ENCODE measurements at regions not wholly inside any gene's neighbourhood (a gene's known extent, or its start where the extent isn't known, plus 50 kb on each side); places are given as distances from the start of the nearest gene placed in this dataset.

GRCh38 chr3:194925614-194926013, 239.9 kb downstream of the FAM43A start:
- H3K4me3 Mint-ChIP-seq (ENCODE audit: low read depth, unreplicated experiment) = no peak overlapping the region
- intact Hi-C loops (cut with micrococcal nuclease; ENCODE audit: unreplicated experiment) = no loop called here
- CTCF ChIA-PET = no interaction called here
- H3K4me1 Mint-ChIP-seq (ENCODE audit: low read depth, unreplicated experiment) = peaks cover 9% of the 10 kb centered on the region
- TF ChIP-seq CTCF (IDR thresholded peaks at IDR 0.05; ENCODE audit: unreplicated experiment) = no peak
- no peak for DNase-seq
- peaks cover 14% of the 10 kb centered on the region for H3K27me3 Mint-ChIP-seq (ENCODE audit: unreplicated experiment)
- no peak overlapping the region for H3K27ac Mint-ChIP-seq (ENCODE audit: unreplicated experiment)
- no peaks in the 10 kb centered on the region for H3K36me3 Mint-ChIP-seq (ENCODE audit: insufficient read depth, unreplicated experiment)
- no TSS peak for BruUV-seq (replicated peaks)
- H3K9me3 Mint-ChIP-seq (ENCODE audit: low read depth, unreplicated experiment) = no peaks in the 10 kb centered on the region

GRCh38 chr3:194928227-194928626, 242.5 kb downstream of the FAM43A start:
- Mint-ChIP-seq H3K27me3 (ENCODE audit: unreplicated experiment) (peaks cover 32% of the 10 kb centered on the region), H3K4me3 (ENCODE audit: low read depth, unreplicated experiment) (no peak overlapping the region), H3K36me3 (ENCODE audit: insufficient read depth, unreplicated experiment) (no peaks in the 10 kb centered on the region), H3K4me1 (ENCODE audit: low read depth, unreplicated experiment) (peaks cover 9% of the 10 kb centered on the region), H3K27ac (ENCODE audit: unreplicated experiment) (no peak overlapping the region), H3K9me3 (ENCODE audit: low read depth, unreplicated experiment) (peaks cover 3% of the 10 kb centered on the region)
- TF ChIP-seq CTCF (IDR thresholded peaks at IDR 0.05; ENCODE audit: unreplicated experiment) = no peak
- CTCF ChIA-PET = no interaction called here
- DNase-seq = no peak
- BruUV-seq (replicated peaks) = no TSS peak
- intact Hi-C loops (cut with micrococcal nuclease; ENCODE audit: unreplicated experiment) = no loop called here

- H3K4me1 Mint-ChIP-seq (ENCODE audit: low read depth, unreplicated experiment) = peaks cover 9% of the 10 kb centered on the region
- CTCF ChIA-PET = interaction anchor here (0.7 kb wide), 1 partner anchor 188 kb away, joined by 4 read pairs; no protein-coding TSS in a partner anchor
- H3K36me3 Mint-ChIP-seq (ENCODE audit: insufficient read depth, unreplicated experiment) = no peaks in the 10 kb centered on the region
- no peak for DNase-seq
- no TSS peak for BruUV-seq (replicated peaks)
- H3K4me3 Mint-ChIP-seq (ENCODE audit: low read depth, unreplicated experiment) = no peak overlapping the region
- H3K27me3 Mint-ChIP-seq (ENCODE audit: unreplicated experiment) = peaks cover 40% of the 10 kb centered on the region
- TF ChIP-seq CTCF (IDR thresholded peaks at IDR 0.05; ENCODE audit: unreplicated experiment) = no peak
- peaks cover 3% of the 10 kb centered on the region for H3K9me3 Mint-ChIP-seq (ENCODE audit: low read depth, unreplicated experiment)
- intact Hi-C loops (cut with micrococcal nuclease; ENCODE audit: unreplicated experiment) = no loop called here
- H3K27ac Mint-ChIP-seq (ENCODE audit: unreplicated experiment) = no peak overlapping the region
Measured at GRCh38 chr3:194928831-194929577, 243.3 kb downstream of the FAM43A start.

GRCh38 chr3:194929578-194929960, 243.9 kb downstream of the FAM43A start:
- Mint-ChIP-seq H3K4me1 (ENCODE audit: low read depth, unreplicated experiment) (peaks cover 10% of the 10 kb centered on the region), H3K4me3 (ENCODE audit: low read depth, unreplicated experiment) (no peak overlapping the region), H3K9me3 (ENCODE audit: low read depth, unreplicated experiment) (peaks cover 3% of the 10 kb centered on the region), H3K36me3 (ENCODE audit: insufficient read depth, unreplicated experiment) (no peaks in the 10 kb centered on the region), H3K27me3 (ENCODE audit: unreplicated experiment) (peaks cover 41% of the 10 kb centered on the region), H3K27ac (ENCODE audit: unreplicated experiment) (no peak overlapping the region)
- no peak for DNase-seq
- no TSS peak for BruUV-seq (replicated peaks)
- no peak for TF ChIP-seq CTCF (IDR thresholded peaks at IDR 0.05; ENCODE audit: unreplicated experiment)
- CTCF ChIA-PET = interaction anchor here (0.7 kb wide), 1 partner anchor 189 kb away, joined by 4 read pairs; no protein-coding TSS in a partner anchor
- intact Hi-C loops (cut with micrococcal nuclease; ENCODE audit: unreplicated experiment) = no loop called here
